Nephron (organoid): ENCODE measurements at regions not wholly inside any gene's neighbourhood (a gene's known extent, or its start where the extent isn't known, plus 50 kb on each side); places are given as distances from the start of the nearest gene placed in this dataset.

Experiments
- H3K27ac Mint-ChIP-seq, 3 experiments: 2 replicates each; pipeline ENCODE4 v1.8.0; 2020; ENCODE audit warnings: mixed read lengths in 3 of 3, mild to moderate bottlenecking in 2 of 3, moderate library complexity in 1 of 3
- H3K27me3 Mint-ChIP-seq: 2 replicates; pipeline ENCODE4 v1.8.0; 2021; ENCODE audit warnings: low read depth, mild to moderate bottlenecking, moderate library complexity, mixed read lengths
- H3K36me3 Mint-ChIP-seq: 2 replicates; pipeline ENCODE4 v1.8.0; 2020; ENCODE audit warnings: low read depth, mixed read lengths
- H3K4me1 Mint-ChIP-seq: 2 replicates; pipeline ENCODE4 v1.8.0; 2020; ENCODE audit warnings: mixed read lengths
- H3K4me3 Mint-ChIP-seq, 3 experiments: 2 replicates each; pipeline ENCODE4 v1.8.0; 2020; ENCODE audit warnings: mild to moderate bottlenecking in 3 of 3, mixed read lengths in 3 of 3, moderate library complexity in 2 of 3
- H3K9me3 Mint-ChIP-seq: 2 replicates; pipeline ENCODE4 v1.8.0; 2020; ENCODE audit warnings: mixed read lengths
- CTCF ChIP-seq, 3 experiments: fragments of 200-600 bp; sonication (generic); IDR thresholded peaks; one replicate each; pipeline ENCODE4 v1.5.0; 2021; ENCODE audit warnings: antibody characterized with exemption in 3 of 3; ENCODE audit not compliant: unreplicated experiment in 3 of 3

- H3K9me3 Mint-ChIP-seq, result peaks cover 31% of the 10 kb centered on the region
- H3K4me3 Mint-ChIP-seq, result no peak overlapping the region
- H3K27me3 Mint-ChIP-seq, result no peaks in the 10 kb centered on the region
- no peak overlapping the region for H3K27ac Mint-ChIP-seq
- peaks cover under 1% of the 10 kb centered on the region for H3K4me1 Mint-ChIP-seq
- no peak for TF ChIP-seq CTCF (IDR thresholded peaks at IDR 0.05; ENCODE audit: unreplicated experiment in 3 of 3)
- peaks cover 15% of the 10 kb centered on the region for H3K36me3 Mint-ChIP-seq
Measured at GRCh38 chr3:78244136-78244535, 1204.2 kb downstream of the ROBO2 start.

GRCh38 chr3:78249294-78249693 lies 1209.4 kb downstream of the ROBO2 start:
- peaks cover 16% of the 10 kb centered on the region for H3K9me3 Mint-ChIP-seq
- TF ChIP-seq CTCF (IDR thresholded peaks at IDR 0.05; ENCODE audit: unreplicated experiment in 3 of 3), result no peak
- H3K4me1 Mint-ChIP-seq, result no peaks in the 10 kb centered on the region
- peaks cover 4% of the 10 kb centered on the region for H3K36me3 Mint-ChIP-seq
- H3K4me3 Mint-ChIP-seq, result no peak overlapping the region
- H3K27me3 Mint-ChIP-seq, result no peaks in the 10 kb centered on the region
- no peak overlapping the region for H3K27ac Mint-ChIP-seq

GRCh38 chr3:78253860-78254259 lies 1214.0 kb downstream of the ROBO2 start:
- no peak for TF ChIP-seq CTCF (IDR thresholded peaks at IDR 0.05; ENCODE audit: unreplicated experiment in 3 of 3)
- H3K27me3 Mint-ChIP-seq, result no peaks in the 10 kb centered on the region
- H3K4me3 Mint-ChIP-seq, result no peak overlapping the region
- no peak overlapping the region for H3K27ac Mint-ChIP-seq
- peaks cover 6% of the 10 kb centered on the region for H3K9me3 Mint-ChIP-seq
- peaks cover 6% of the 10 kb centered on the region for H3K4me1 Mint-ChIP-seq
- no peaks in the 10 kb centered on the region for H3K36me3 Mint-ChIP-seq

- H3K9me3 Mint-ChIP-seq, result peaks cover 6% of the 10 kb centered on the region
- no peaks in the 10 kb centered on the region for H3K36me3 Mint-ChIP-seq
- no peak for TF ChIP-seq CTCF (IDR thresholded peaks at IDR 0.05; ENCODE audit: unreplicated experiment in 3 of 3)
- no peak overlapping the region for H3K4me3 Mint-ChIP-seq
- no peak overlapping the region for H3K27ac Mint-ChIP-seq
- H3K27me3 Mint-ChIP-seq, result no peaks in the 10 kb centered on the region
- peaks cover 16% of the 10 kb centered on the region for H3K4me1 Mint-ChIP-seq
Measured at GRCh38 chr3:78255403-78255802, 1215.5 kb downstream of the ROBO2 start.

- no peaks in the 10 kb centered on the region for H3K27me3 Mint-ChIP-seq
Measured at GRCh38 chr3:78256123-78256522, 1216.2 kb downstream of the ROBO2 start.

More at GRCh38 chr3:78256123-78256522, 1216.2 kb downstream of the ROBO2 start:
- Mint-ChIP-seq H3K9me3 (peaks cover 2% of the 10 kb centered on the region), H3K36me3 (no peaks in the 10 kb centered on the region), H3K4me1 (peaks cover 16% of the 10 kb centered on the region), H3K4me3 (no peak overlapping the region), H3K27ac (no peak overlapping the region)
- TF ChIP-seq CTCF (IDR thresholded peaks at IDR 0.05; ENCODE audit: unreplicated experiment in 3 of 3), result no peak
